Common myeloid progenitor, CD34-positive (primary cell): ENCODE measurements at regions not wholly inside any gene's neighbourhood (a gene's known extent, or its start where the extent isn't known, plus 50 kb on each side); places are given as distances from the start of the nearest gene placed in this dataset.
A peak's percentile ranks its signal among the peaks of the same experiment; 100 is the strongest.

Source experiments
- CTCF ChIA-PET: fragments of 350-600 bp; sonication (Branson Sonifier 250); formaldehyde crosslinking; loops from one replicate; lab custom pipeline; 2021; ENCODE audit warnings: antibody characterized with exemption; lab: Charles Lee
- POLR2A ChIA-PET: fragments of 350-600 bp; sonication (Branson Sonifier 250); formaldehyde crosslinking; loops from one replicate; lab custom pipeline; 2021; ENCODE audit warnings: antibody characterized with exemption; lab: Charles Lee
- DNase-seq, 3 donors: peaks; one replicate each; pipeline versions ENCODE4 v3.0.0 to v3.0.0-alpha.2; 2013
- H3K27ac ChIP-seq, 2 experiments: 1 replicate in 1 of 2; 2 replicates in 1 of 2; pipeline ENCODE4 v1.7.0; 2013; ENCODE audit warnings: inconsistent platforms in 2 of 2, low read length in 2 of 2, mild to moderate bottlenecking in 2 of 2, low read depth in 1 of 2, moderate library complexity in 1 of 2; ENCODE audit not compliant: severe bottlenecking in 2 of 2, insufficient read depth in 1 of 2, poor library complexity in 1 of 2
- H3K27me3 ChIP-seq, 5 experiments: replicated peaks in 2 of 5; 1 replicate in 3 of 5; 2 replicates in 2 of 5; pipeline versions ENCODE4 v1.6.1 to v1.7.0; 2013; ENCODE audit warnings: low read length in 4 of 5, mild to moderate bottlenecking in 2 of 5, moderate library complexity in 2 of 5, inconsistent platforms in 1 of 5; ENCODE audit not compliant: insufficient read depth in 5 of 5, control insufficient read depth in 4 of 5
- H3K36me3 ChIP-seq, 4 experiments: 1 replicate in 2 of 4; 2 replicates in 2 of 4; pipeline versions ENCODE4 v1.6.1 to v1.7.0; 2013; ENCODE audit warnings: low read length in 3 of 4, control low read depth in 1 of 4, mild to moderate bottlenecking in 1 of 4; ENCODE audit not compliant: control insufficient read depth in 4 of 4, insufficient read depth in 4 of 4
- H3K4me1 ChIP-seq, 4 experiments: 1 replicate in 3 of 4; 2 replicates in 1 of 4; pipeline versions ENCODE4 v1.6.1 to v1.7.1; 2013; ENCODE audit warnings: low read length in 3 of 4, mild to moderate bottlenecking in 3 of 4, control low read depth in 1 of 4, inconsistent platforms in 1 of 4, moderate library complexity in 1 of 4; ENCODE audit not compliant: control insufficient read depth in 4 of 4, insufficient read depth in 4 of 4; ENCODE audit errors: control extremely low read depth in 1 of 4
- H3K4me3 ChIP-seq, 7 experiments: 1 replicate in 4 of 7; 2 replicates in 3 of 7; pipeline versions ENCODE4 v1.5.1 to v1.7.0; 2013; ENCODE audit warnings: mild to moderate bottlenecking in 7 of 7, low read length in 6 of 7, moderate library complexity in 6 of 7, inconsistent platforms in 2 of 7, low read depth in 2 of 7, control low read depth in 1 of 7; ENCODE audit not compliant: insufficient read depth in 4 of 7, control insufficient read depth in 1 of 7; ENCODE audit errors: extremely low read depth in 1 of 7
- H3K9me3 ChIP-seq, 5 experiments: 1 replicate in 4 of 5; 2 replicates in 1 of 5; pipeline versions ENCODE4 v1.6.1 to v1.7.1; 2013; ENCODE audit warnings: low read length in 4 of 5, mild to moderate bottlenecking in 2 of 5, inconsistent platforms in 1 of 5, low read depth in 1 of 5, moderate library complexity in 1 of 5; ENCODE audit not compliant: control insufficient read depth in 4 of 5, insufficient read depth in 2 of 5; ENCODE audit errors: control extremely low read depth in 1 of 5
- WGBS: methylation state at CpG from one replicate; pipeline ENCODE4 v1.1.5; 2013; ENCODE audit not compliant: insufficient coverage; 5-methylcytosine and 5-hydroxymethylcytosine counted together

DNA sequence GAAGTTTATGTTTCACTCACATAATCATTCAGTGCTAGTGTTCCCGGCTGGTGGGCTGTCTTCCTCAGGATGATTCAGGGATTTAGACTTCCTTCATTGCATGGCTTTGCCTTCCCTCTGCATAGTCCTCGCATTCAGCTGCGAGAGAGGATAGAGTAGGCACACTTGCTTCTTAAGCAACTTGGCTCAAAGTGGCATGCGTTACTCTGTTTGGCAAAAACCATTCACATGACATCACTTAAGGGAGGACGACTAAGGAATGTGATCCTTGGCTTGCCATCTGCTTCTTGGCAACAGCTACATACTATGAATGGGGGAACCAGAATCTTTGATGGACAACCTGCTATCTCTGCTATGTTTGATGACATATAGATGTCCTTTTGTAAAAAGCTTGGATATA is 359.3 kb downstream of the TDRD3 start:
- Histone ChIP-seq H3K36me3 (no peaks in the 10 kb centered on the region), H3K4me3 (no peak overlapping the region), H3K27ac (no peak overlapping the region), H3K4me1 (peaks cover 0 to 7% (median 3%) of the 10 kb centered on the region in 4 experiments), H3K27me3 (no peaks in the 10 kb centered on the region), H3K9me3 (no peaks in the 10 kb centered on the region)
- DNase-seq, result no peak
- 76% methylated on average over 5 of the region's 5 CpGs for WGBS
- ChIA-PET CTCF (no interaction called here), POLR2A (no interaction called here)

- no peaks in the 10 kb centered on the region for H3K36me3 ChIP-seq
- H3K27ac ChIP-seq, result no peak overlapping the region
- no peaks in the 10 kb centered on the region for H3K9me3 ChIP-seq
- DNase-seq, result peak in 1 of 3 donors; percentile 22
- CTCF ChIA-PET, result no interaction called here
- WGBS, result 68% methylated on average over 3 of the region's 4 CpGs
- POLR2A ChIA-PET, result no interaction called here
- no peak overlapping the region for H3K4me3 ChIP-seq
- H3K27me3 ChIP-seq, result no peaks in the 10 kb centered on the region
- peaks cover 0 to 7% (median 3%) of the 10 kb centered on the region in 4 experiments for H3K4me1 ChIP-seq
These were observed 358.6 kb downstream of the TDRD3 start for GRCh38 chr13:60755380-60756163.

DNA sequence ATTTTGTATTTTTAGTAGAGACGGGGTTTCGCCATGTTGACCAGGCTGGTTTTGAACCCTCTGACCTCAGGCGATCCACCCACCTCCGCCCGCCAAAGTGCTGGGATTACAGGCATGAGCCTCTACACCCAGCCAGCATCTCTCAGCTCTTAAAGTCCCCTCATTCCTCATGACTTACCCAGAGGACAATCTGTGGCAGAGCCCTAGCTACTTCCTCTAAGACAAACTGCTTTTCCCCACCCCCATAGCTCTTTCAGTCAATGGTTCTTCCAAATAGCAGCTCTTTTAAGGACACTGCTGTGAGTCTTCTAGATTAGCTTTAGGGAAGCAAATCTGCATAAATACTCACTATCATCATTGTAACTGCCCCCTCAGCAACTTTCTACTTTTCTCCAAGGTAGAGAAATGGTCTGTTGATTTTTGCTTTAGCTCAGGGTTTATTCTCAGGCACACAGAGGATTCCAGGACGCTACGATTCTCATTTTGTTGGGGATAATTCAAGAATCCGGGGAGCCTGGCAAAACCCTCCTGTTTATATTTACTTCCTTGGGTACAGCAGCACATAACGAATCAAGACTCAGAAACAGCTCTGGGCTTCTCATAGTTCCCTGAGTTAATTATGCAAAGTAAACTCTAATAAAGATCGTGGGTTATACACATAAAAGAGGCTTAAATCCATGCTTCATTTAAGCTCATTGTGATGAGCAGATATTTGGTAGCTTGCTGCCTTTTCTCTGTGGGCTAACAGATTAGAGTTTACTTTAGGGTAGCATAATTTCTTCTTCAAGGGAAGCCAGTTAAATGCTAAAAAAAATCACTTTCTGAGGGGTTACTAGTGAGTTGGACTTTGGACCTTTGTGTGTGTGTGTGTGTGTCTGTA is 357.4 kb downstream of the TDRD3 start:
- H3K36me3 ChIP-seq, result no peaks in the 10 kb centered on the region
- ChIA-PET POLR2A (no interaction called here), CTCF (no interaction called here)
- no peak overlapping the region for H3K4me3 ChIP-seq
- H3K27me3 ChIP-seq, result no peaks in the 10 kb centered on the region
- H3K4me1 ChIP-seq, result peaks cover 0 to 6% (median 2%) of the 10 kb centered on the region in 4 experiments
- H3K9me3 ChIP-seq, result no peaks in the 10 kb centered on the region
- no peak overlapping the region for H3K27ac ChIP-seq
- WGBS, result 94% methylated on average over 7 of the region's 10 CpGs
- peak; percentile 22 to 83 (median 68) for DNase-seq

- Histone ChIP-seq H3K4me3 (no peak overlapping the region), H3K4me1 (peaks cover 0 to 4% (median under 1%) of the 10 kb centered on the region in 4 experiments), H3K36me3 (no peaks in the 10 kb centered on the region), H3K9me3 (no peaks in the 10 kb centered on the region), H3K27me3 (no peaks in the 10 kb centered on the region), H3K27ac (no peak overlapping the region)
- WGBS, result 80% methylated on average over 1 of the region's 1 CpG
- DNase-seq, result peak in 2 of 3 donors; percentile 13 to 40
- ChIA-PET CTCF (no interaction called here), POLR2A (no interaction called here)
These were observed 356.6 kb downstream of the TDRD3 start for GRCh38 chr13:60753641-60754040.

DNA sequence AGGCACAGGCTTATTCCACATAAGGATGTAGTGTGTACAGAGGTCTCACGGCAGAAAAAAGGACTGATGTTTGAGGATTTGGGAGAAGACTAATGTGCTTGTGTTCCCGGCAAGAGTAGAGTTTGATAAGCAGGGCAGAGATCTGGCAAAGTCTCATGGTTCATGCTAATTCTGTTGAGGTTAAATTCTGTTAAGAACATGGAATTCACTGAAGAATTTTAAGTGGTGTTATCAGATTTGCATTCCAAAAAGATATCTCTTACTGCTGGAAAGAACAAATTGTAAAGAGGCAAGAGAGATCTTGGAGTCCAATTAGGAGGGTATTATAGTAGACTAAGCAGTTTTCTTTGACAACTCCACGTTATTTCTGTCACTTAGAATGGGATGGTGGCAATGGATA is 348.3 kb downstream of the TDRD3 start:
- H3K36me3 ChIP-seq, result no peaks in the 10 kb centered on the region
- no peaks in the 10 kb centered on the region for H3K27me3 ChIP-seq
- ChIA-PET CTCF (no interaction called here), POLR2A (no interaction called here)
- WGBS, result 82% methylated on average over 3 of the region's 3 CpGs
- no peak overlapping the region for H3K27ac ChIP-seq
- H3K9me3 ChIP-seq, result peaks cover 0 to 4% (median 0%) of the 10 kb centered on the region in 5 experiments
- H3K4me3 ChIP-seq, result no peak overlapping the region
- no peaks in the 10 kb centered on the region for H3K4me1 ChIP-seq
- no peak for DNase-seq

GRCh38 chr13:60733933-60734332 is 336.9 kb downstream of the TDRD3 start:
- CTCF ChIA-PET, result no interaction called here
- H3K9me3 ChIP-seq, result no peaks in the 10 kb centered on the region
- no peaks in the 10 kb centered on the region for H3K27me3 ChIP-seq
- DNase-seq, result no peak
- POLR2A ChIA-PET, result no interaction called here
- no peaks in the 10 kb centered on the region for H3K4me1 ChIP-seq
- no peak overlapping the region for H3K27ac ChIP-seq
- no peak overlapping the region for H3K4me3 ChIP-seq
- H3K36me3 ChIP-seq, result no peaks in the 10 kb centered on the region

- CTCF ChIA-PET, result no interaction called here
These were observed 330.1 kb downstream of the TDRD3 start for GRCh38 chr13:60727140-60727539.

More at GRCh38 chr13:60727140-60727539, 330.1 kb downstream of the TDRD3 start:
- no peaks in the 10 kb centered on the region for H3K36me3 ChIP-seq
- no peaks in the 10 kb centered on the region for H3K27me3 ChIP-seq
- H3K9me3 ChIP-seq, result no peaks in the 10 kb centered on the region
- POLR2A ChIA-PET, result no interaction called here
- no peak for DNase-seq
- no peaks in the 10 kb centered on the region for H3K4me1 ChIP-seq
- H3K27ac ChIP-seq, result no peak overlapping the region
- no CpG with 5 or more reads among the region's 2 CpGs for WGBS
- no peak overlapping the region for H3K4me3 ChIP-seq
